GM12892 (cell line): ENCODE measurements at regions not wholly inside any gene's neighbourhood (a gene's known extent, or its start where the extent isn't known, plus 50 kb on each side); places are given as distances from the start of the nearest gene placed in this dataset.

ENCODE experiments used
- DNase-seq: peaks from one replicate; pipeline ENCODE4 v3.0.0; 2011; ENCODE audit not compliant: insufficient read length
- FAIRE-seq: peaks from 2 replicates; lab custom pipeline; 2011; peaks lifted over from hg19 to GRCh38; lab: Jason Lieb, UNC
- POLR2A ChIP-seq: IDR thresholded peaks from 2 replicates; pipeline ENCODE4 v1.6.1; 2011; ENCODE audit warnings: low read depth, low read length, control low read depth
- POLR2AphosphoS5 ChIP-seq: IDR thresholded peaks from 2 replicates; pipeline ENCODE4 v1.6.1; 2011; ENCODE audit warnings: low read depth, low read length, control low read depth
- TAF1 ChIP-seq: IDR thresholded peaks from 2 replicates; pipeline ENCODE4 v1.6.1; 2011; ENCODE audit warnings: low read depth, mild to moderate bottlenecking, control low read depth, low read length, borderline replicate concordance

DNA sequence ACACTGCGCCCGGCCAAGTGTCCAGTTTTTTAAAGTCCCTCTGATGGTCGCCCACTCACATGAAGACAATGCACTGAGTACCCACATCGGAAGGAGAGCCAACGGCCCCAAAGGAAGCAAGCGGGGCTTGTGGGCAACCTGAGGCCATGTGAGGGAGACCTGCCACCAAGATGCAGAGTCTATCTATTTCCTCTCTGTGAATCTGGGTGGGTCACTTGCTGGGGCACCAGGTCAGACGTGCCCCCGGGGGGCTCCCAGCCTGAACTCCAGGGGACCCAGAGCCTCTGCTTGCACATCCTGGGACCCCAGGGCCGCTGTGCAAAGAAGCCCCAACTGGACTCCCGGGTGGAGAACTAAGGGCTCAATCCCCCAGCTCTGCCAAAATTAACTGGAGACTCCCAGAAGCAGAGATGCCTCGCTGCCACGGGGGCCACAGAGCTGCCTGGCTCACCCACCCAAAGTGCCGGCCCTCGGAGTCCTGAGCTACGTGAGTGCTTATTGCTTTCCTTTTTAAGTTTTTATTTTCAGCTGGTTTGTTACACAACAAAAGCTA, 106.4 kb downstream of the BRD1 start:
- FAIRE-seq (no peak), DNase-seq (no peak)
- TF ChIP-seq POLR2A: no peak
- no peak for TF ChIP-seq TAF1
- TF ChIP-seq POLR2AphosphoS5: no peak

DNA sequence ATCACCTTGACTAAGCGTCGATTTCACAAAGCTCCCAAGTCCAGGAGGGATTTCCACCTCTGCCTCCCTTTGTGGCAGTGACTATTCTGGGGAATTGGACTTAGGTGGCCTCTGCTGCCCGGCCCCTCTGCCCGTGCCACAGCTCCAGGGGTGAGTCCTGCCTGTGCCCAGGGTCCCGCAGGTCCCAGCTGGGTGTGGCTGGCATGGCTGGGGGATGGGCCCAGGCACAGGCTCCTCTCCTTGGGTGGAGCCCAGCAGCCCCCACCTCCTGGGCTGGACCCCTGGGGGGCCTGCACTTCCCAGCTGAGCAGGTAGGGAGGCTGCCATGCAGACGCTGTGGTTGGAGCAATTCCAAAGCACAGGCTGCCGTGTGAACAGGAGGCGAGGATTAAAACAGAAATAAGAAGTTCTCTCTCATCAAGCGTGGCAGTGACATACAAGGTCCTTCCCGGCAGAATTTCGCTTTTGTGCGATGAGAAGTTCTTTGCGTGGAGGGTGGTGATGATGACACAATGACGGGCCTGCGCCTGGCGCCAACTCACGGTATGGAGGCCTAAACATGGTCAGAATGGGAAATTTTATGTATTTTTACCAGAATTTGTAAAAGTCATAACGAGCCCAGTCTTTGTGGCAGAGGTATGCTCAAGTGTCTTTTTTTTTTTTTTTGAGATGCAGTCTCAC, 107.3 kb downstream of the BRD1 start:
- no peak for DNase-seq
- no peak for FAIRE-seq
- TF ChIP-seq POLR2AphosphoS5 (no peak), TAF1 (no peak), POLR2A (no peak)

DNA sequence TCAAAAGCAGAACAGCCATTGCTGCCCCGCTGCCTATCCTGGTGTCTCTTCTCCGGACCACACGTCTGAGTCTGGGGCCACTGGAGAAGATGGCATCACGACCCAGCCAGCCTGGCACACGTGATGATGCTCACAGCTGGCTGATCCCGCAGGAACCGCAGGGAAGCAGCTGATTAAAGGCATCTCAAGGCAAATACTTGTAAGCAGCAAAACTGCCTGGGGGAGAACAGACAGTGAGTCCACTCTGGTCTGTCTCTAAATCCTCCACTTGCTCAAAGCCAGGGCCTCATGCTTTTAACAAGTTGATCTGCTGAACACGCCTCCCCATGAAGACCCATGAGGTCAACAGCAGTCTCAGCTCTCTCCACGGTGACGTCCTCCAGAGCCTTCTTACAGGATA, 108.6 kb downstream of the BRD1 start:
- DNase-seq (no peak), FAIRE-seq (no peak)
- TF ChIP-seq POLR2A (no peak), TAF1 (no peak), POLR2AphosphoS5 (no peak)

DNA sequence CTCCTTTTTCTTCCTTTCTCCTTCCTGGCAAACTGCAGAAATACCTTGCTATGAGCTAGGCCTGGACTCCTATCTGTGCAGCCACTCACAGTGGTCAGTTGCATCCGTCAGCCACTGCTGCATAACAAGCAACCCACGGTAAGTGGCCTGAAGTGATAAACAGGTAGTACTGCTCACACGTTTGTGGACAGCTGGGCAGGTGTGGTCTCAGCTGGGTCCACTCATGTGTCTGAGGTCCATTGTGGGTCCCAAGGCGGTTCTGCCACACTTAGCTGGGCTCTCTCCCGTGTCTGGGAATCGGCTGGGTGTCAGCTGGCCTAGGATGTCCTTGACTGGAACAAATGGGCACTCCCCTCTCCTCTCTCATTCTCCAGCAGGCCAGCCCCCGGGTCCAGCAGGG, 109.3 kb downstream of the BRD1 start:
- FAIRE-seq (no peak), DNase-seq (no peak)

DNA sequence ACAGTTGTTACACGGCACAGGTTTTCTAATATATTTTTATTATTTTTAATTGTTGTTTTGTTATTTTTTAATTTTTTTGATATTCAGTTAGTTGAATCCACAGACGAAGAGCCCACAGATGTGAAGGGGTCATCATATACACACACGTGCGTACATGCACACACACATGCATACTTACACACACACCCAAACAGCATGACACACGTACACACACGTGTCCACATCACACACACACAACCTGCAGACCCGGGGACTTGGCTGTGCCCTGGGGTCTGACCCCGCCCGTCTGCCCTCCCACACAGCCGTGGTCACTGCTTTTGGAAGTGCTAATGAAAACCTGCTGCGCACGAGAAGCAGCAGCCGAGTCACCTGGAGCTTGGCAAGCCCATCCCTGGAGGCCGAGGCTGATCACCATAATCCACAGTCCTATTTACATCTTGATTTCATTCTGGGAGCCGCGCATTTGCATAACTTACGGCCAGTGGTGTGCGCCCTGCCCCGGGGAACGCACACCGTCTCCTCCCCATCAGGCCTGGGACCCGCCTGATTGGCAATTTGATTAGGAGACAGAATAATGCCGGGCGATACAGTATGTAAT, 110.3 kb downstream of the BRD1 start:
- DNase-seq (no peak), FAIRE-seq (no peak)
- no peak for TF ChIP-seq TAF1
- TF ChIP-seq POLR2AphosphoS5: no peak

More for the DNA sequence above, 109.3 kb downstream of the BRD1 start:
- TF ChIP-seq TAF1 (no peak), POLR2AphosphoS5 (no peak), POLR2A (no peak)

DNA sequence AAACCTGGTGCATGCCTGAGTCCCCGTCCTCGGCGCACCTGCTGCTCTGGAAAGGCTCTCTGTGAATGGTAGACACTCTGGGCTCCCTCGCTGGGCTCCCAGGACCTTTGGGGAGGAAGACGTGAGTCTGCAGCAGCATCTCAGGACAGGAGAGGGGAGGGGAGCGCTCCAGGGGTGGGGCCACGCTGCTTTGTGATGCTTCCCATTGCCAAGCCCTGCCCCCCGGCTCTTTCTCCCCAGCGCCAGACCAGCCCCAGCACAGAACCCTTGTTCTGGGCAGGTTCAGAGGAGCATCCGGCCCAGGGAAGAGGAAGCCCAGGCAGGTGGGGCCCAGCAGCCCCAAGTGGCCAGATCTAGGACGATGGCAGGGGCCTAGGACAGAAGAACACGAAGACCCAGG, 111.2 kb downstream of the BRD1 start:
- FAIRE-seq: no peak
- no peak for TF ChIP-seq POLR2A
- no peak for TF ChIP-seq POLR2AphosphoS5
- no peak for TF ChIP-seq TAF1
- DNase-seq: no peak

DNA sequence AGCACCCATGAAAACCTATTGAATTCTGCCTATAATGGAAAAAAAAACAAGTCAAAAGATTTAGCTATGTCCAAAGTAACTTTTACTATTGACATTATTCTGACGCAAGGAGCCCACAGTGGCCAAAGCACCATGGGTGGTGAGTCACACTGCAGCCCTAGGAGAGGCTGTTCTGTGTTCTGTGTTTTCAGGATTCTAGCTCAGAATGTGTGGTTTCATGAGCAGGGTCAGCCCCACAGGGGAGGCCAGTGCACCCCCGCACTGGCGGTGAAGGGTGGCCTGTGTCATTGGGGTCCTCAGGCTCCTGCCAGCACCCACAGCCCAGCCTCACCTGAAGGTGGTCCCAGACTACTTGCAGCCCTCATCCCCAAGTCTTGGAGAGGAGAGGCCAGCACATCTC, 112.2 kb downstream of the BRD1 start:
- DNase-seq: no peak
- TF ChIP-seq POLR2A: no peak
- no peak for TF ChIP-seq POLR2AphosphoS5
- no peak for TF ChIP-seq TAF1
- no peak for FAIRE-seq

DNA sequence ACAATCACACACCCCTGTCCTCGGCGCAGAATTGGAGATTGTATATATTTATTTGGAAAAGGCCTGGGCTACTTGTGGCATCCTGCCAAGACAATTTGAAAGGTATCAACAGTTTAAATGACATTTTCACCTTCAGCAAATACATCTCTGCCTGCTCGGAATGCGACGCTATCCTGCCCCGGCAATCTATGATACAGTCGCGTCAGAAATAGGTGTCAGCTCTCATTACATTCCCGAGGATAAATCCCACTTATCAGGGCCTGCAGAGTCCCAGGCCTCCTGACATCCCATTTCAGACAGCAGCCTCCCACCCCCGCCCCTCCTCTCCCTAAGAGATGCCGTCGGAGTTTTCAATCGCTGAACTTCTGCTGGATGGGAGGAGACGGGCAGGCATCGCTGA, 114.7 kb downstream of the BRD1 start:
- no peak for FAIRE-seq
- no peak for DNase-seq
- TF ChIP-seq POLR2A (no peak), TAF1 (no peak), POLR2AphosphoS5 (no peak)

DNA sequence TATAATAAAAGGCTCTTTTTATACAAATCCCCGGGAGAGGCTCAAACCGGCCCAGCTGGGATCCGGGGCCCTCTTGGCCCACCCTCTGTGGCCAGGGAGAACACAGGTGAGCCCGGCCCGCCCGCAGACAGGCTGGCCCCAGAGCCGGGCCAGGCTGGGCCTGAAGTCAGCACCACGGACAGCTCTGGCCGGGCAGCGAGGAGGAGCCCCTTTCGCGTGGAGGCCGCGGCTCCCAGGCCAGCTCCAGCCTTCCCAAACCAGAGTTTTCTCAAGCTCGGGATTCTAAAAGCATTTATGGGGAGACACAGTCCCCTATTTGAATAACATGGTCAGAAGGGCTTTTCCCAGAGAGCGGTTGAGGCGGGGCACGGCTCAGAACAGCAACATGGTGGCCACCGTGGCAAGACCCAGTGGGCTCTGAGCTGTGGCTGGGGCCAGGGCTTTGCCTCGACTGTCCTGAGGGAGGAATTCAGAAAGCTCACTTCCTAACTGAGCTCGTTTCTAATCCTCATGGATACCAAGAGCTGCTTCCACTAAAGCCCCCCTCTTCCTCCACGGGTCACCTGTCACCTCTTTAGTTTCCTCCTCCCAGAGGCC, 115.4 kb downstream of the BRD1 start:
- DNase-seq: no peak
- TF ChIP-seq POLR2A (no peak), POLR2AphosphoS5 (no peak), TAF1 (no peak)
- no peak for FAIRE-seq

DNA sequence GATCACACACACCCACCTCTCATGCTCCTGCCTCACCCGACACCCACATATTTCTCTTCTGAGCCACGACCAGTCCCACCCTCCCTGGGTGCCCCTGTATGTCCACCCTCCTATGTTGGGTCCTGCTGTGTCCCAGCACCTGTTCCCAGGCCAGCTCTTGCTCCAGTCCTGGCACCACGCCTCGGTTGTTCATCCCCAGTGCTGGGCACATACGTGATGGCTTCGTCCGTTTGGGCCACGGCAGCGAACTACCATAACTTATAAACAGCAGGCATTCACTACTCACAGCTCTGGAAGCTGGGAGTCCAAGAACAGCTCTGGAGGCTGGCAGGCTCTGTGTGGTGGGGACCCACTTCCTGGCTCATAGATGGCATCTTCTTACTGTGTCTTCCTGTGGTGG, 116.9 kb downstream of the BRD1 start:
- no peak for TF ChIP-seq TAF1
- TF ChIP-seq POLR2AphosphoS5: no peak
- TF ChIP-seq POLR2A: no peak
- DNase-seq (no peak), FAIRE-seq (no peak)

DNA sequence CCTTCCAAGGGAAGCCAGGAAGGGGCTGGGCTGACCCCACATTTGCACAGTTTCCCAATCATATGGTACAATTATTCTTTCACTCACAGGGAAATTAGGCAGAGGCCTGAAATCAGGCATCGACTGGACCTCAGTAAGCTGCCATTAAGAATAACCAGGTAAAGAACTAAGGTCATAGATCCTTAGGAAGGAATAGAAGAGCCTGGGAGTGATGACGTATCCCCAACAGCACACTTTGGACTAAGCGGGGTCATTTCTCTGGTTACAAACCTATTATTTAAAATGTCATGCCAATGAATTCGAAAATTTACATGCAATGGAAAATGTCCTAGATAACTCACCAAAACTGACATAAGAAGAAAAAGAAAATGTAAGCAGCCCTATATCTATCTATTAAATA, 118.2 kb downstream of the BRD1 start:
- DNase-seq (no peak), FAIRE-seq (no peak)
- no peak for TF ChIP-seq POLR2AphosphoS5
- TF ChIP-seq TAF1: no peak
- TF ChIP-seq POLR2A: no peak
